CD14-positive monocyte (primary cell): ENCODE measurements at regions not wholly inside any gene's neighbourhood (a gene's known extent, or its start where the extent isn't known, plus 50 kb on each side); places are given as distances from the start of the nearest gene placed in this dataset.

ENCODE experiments used
- DNase-seq, 3 donors: peaks; one replicate each; pipeline ENCODE4 v3.0.0-alpha.2; 2011 to 2022
- H2AFZ ChIP-seq: 2 replicates; pipeline ENCODE4 v1.6.0; 2012; ENCODE audit warnings: mild to moderate bottlenecking, low read depth, low read length, inconsistent platforms; ENCODE audit not compliant: insufficient read depth, poor library complexity, severe bottlenecking
- H3K27ac ChIP-seq, 2 donors: 1 replicate in 1 of 2; 2 replicates in 1 of 2; pipeline ENCODE4 v1.5.1; 2012 to 2013; ENCODE audit warnings: low read length in 2 of 2, control low read depth in 1 of 2, inconsistent platforms in 1 of 2, low read depth in 1 of 2, mild to moderate bottlenecking in 1 of 2
- H3K27me3 ChIP-seq, 2 donors: one replicate each; pipeline versions ENCODE4 v1.6.0 to v1.6.1; 2011 to 2013; ENCODE audit warnings: low read length in 2 of 2; ENCODE audit not compliant: control insufficient read depth in 2 of 2, insufficient read depth in 2 of 2
- H3K36me3 ChIP-seq, 2 donors: replicated peaks in 1 of 2; 1 replicate in 1 of 2; 2 replicates in 1 of 2; pipeline versions ENCODE4 v1.5.1 to v1.6.1; 2012 to 2013; ENCODE audit warnings: low read length in 2 of 2, control low read depth in 1 of 2, inconsistent platforms in 1 of 2, mild to moderate bottlenecking in 1 of 2; ENCODE audit not compliant: insufficient read depth in 2 of 2, control insufficient read depth in 1 of 2
- H3K4me1 ChIP-seq, 2 donors: 1 replicate in 1 of 2; 2 replicates in 1 of 2; pipeline versions ENCODE4 v1.5.1 to v1.6.1; 2012 to 2013; ENCODE audit warnings: low read length in 2 of 2, control low read depth in 1 of 2, inconsistent platforms in 1 of 2, mild to moderate bottlenecking in 1 of 2, moderate library complexity in 1 of 2; ENCODE audit not compliant: insufficient read depth in 2 of 2, control insufficient read depth in 1 of 2
- H3K4me2 ChIP-seq: replicated peaks from 2 replicates; pipeline ENCODE3; 2012; ENCODE audit warnings: low read length, moderate library complexity, mild to moderate bottlenecking; ENCODE audit not compliant: poor library complexity, severe bottlenecking; ENCODE audit errors: extremely low read depth
- H3K4me3 ChIP-seq, 3 experiments: fragments of 200-600 bp in 1 of 3; sonication (generic) in 1 of 3; replicated peaks in 1 of 3; 1 replicate in 2 of 3; 2 replicates in 1 of 3; pipeline ENCODE4 v1.5.1; 2011 to 2013; ENCODE audit warnings: low read length in 3 of 3, mild to moderate bottlenecking in 3 of 3, control low read depth in 2 of 3, low read depth in 2 of 3, inconsistent platforms in 1 of 3, moderate library complexity in 1 of 3
- H3K79me2 ChIP-seq: 2 replicates; pipeline ENCODE4 v1.6.0; 2012; ENCODE audit warnings: mild to moderate bottlenecking, control low read depth, inconsistent platforms, low read length, moderate library complexity; ENCODE audit not compliant: insufficient read depth
- H3K9ac ChIP-seq: 2 replicates; pipeline ENCODE4 v1.6.0; 2017; ENCODE audit warnings: low read length, mild to moderate bottlenecking; ENCODE audit not compliant: insufficient read depth, poor library complexity, severe bottlenecking
- H3K9me3 ChIP-seq, 2 donors: replicated peaks in 1 of 2; 1 replicate in 1 of 2; 2 replicates in 1 of 2; pipeline versions ENCODE4 v1.5.1 to v1.6.1; 2012 to 2013; ENCODE audit warnings: low read length in 2 of 2, control low read depth in 1 of 2; ENCODE audit not compliant: control insufficient read depth in 1 of 2, insufficient read depth in 1 of 2
- H4K20me1 ChIP-seq: 2 replicates; pipeline ENCODE4 v1.6.0; 2012; ENCODE audit warnings: mild to moderate bottlenecking, low read length, control low read depth, moderate library complexity; ENCODE audit not compliant: insufficient read depth
- H3K27ac Mint-ChIP-seq, 7 donors: one replicate each; pipeline ENCODE4 v1.8.0; 2020; ENCODE audit warnings: mild to moderate bottlenecking in 7 of 7, mixed read lengths in 7 of 7, moderate library complexity in 6 of 7, inconsistent platforms in 2 of 7
- H3K27me3 Mint-ChIP-seq, 3 donors: one replicate each; pipeline ENCODE4 v1.8.0; 2021 to 2022; ENCODE audit warnings: low read depth in 3 of 3, mild to moderate bottlenecking in 3 of 3, mixed read lengths in 3 of 3, moderate library complexity in 3 of 3, inconsistent platforms in 1 of 3
- H3K36me3 Mint-ChIP-seq, 2 donors: one replicate each; pipeline ENCODE4 v1.8.0; 2020; ENCODE audit warnings: mixed read lengths in 2 of 2, inconsistent platforms in 1 of 2, mild to moderate bottlenecking in 1 of 2
- H3K4me1 Mint-ChIP-seq: one replicate; pipeline ENCODE4 v1.8.0; 2020; ENCODE audit warnings: mild to moderate bottlenecking, mixed read lengths
- H3K4me3 Mint-ChIP-seq, 2 donors: one replicate each; pipeline ENCODE4 v1.8.0; 2020; ENCODE audit warnings: mild to moderate bottlenecking in 2 of 2, mixed read lengths in 2 of 2, moderate library complexity in 1 of 2
- H3K9me3 Mint-ChIP-seq, 7 donors: one replicate each; pipeline ENCODE4 v1.8.0; 2020 to 2022; ENCODE audit warnings: mixed read lengths in 7 of 7, mild to moderate bottlenecking in 6 of 7, moderate library complexity in 6 of 7, inconsistent platforms in 2 of 7
- WGBS: methylation state at CpG from one replicate; pipeline ENCODE4 v1.1.5; 2013; ENCODE audit warnings: missing lambda C conversion rate; ENCODE audit not compliant: insufficient coverage; 5-methylcytosine and 5-hydroxymethylcytosine counted together
- intact Hi-C, 2 donors: fragments of 100-400 bp; cut with micrococcal nuclease; formaldehyde crosslinking; loops; one replicate each; pipeline versions ENCODE4 v1.15.0 to v1.15.1; 2023
- TF ChIP-seq, protein P1 (sequence below): fragments of 200-600 bp; IDR thresholded peaks from one replicate; pipeline ENCODE4 v1.8.0; 2022; ENCODE audit warnings: antibody characterized with exemption, mild to moderate bottlenecking

- Mint-ChIP-seq H3K36me3 (no peaks in the 10 kb centered on the region), H3K4me3 (no peak overlapping the region), H3K9me3 (peaks cover 0 to 10% (median 0%) of the 10 kb centered on the region in 7 donors), H3K27me3 (no peaks in the 10 kb centered on the region), H3K27ac (no peak overlapping the region), H3K4me1 (no peaks in the 10 kb centered on the region)
- WGBS = 67% methylated on average over 2 of the region's 7 CpGs
- intact Hi-C loops = no loop called here
- no peaks in the 10 kb centered on the region for H3K27me3 ChIP-seq
- no peaks in the 10 kb centered on the region for H3K79me2 ChIP-seq
- no peaks in the 10 kb centered on the region for H3K36me3 ChIP-seq
- H3K4me2 ChIP-seq = no peak overlapping the region
- H3K4me1 ChIP-seq = no peaks in the 10 kb centered on the region
- no peak overlapping the region for H3K4me3 ChIP-seq
- peaks cover 3 to 4% of the 10 kb centered on the region in 2 donors for H3K9me3 ChIP-seq
- TF ChIP-seq, protein P1, sequence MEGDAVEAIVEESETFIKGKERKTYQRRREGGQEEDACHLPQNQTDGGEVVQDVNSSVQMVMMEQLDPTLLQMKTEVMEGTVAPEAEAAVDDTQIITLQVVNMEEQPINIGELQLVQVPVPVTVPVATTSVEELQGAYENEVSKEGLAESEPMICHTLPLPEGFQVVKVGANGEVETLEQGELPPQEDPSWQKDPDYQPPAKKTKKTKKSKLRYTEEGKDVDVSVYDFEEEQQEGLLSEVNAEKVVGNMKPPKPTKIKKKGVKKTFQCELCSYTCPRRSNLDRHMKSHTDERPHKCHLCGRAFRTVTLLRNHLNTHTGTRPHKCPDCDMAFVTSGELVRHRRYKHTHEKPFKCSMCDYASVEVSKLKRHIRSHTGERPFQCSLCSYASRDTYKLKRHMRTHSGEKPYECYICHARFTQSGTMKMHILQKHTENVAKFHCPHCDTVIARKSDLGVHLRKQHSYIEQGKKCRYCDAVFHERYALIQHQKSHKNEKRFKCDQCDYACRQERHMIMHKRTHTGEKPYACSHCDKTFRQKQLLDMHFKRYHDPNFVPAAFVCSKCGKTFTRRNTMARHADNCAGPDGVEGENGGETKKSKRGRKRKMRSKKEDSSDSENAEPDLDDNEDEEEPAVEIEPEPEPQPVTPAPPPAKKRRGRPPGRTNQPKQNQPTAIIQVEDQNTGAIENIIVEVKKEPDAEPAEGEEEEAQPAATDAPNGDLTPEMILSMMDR = no peak
- H3K9ac ChIP-seq = no peak overlapping the region
- no peak overlapping the region for H2AFZ ChIP-seq
- no peak for DNase-seq
- no peak overlapping the region for H3K27ac ChIP-seq
- no peaks in the 10 kb centered on the region for H4K20me1 ChIP-seq
These were observed 683.1 kb upstream of the PRR20A start for GRCh38 chr13:56457535-56458190.

GRCh38 chr13:56459286-56459685, 681.4 kb upstream of the PRR20A start:
- TF ChIP-seq, protein P1 = no peak
- Histone ChIP-seq H3K4me2 (no peak overlapping the region), H3K9ac (no peak overlapping the region), H3K36me3 (no peaks in the 10 kb centered on the region), H3K27me3 (no peaks in the 10 kb centered on the region), H3K4me1 (no peaks in the 10 kb centered on the region), H2AFZ (no peak overlapping the region), H3K9me3 (no peaks in the 10 kb centered on the region), H4K20me1 (no peaks in the 10 kb centered on the region), H3K4me3 (no peak overlapping the region), H3K79me2 (no peaks in the 10 kb centered on the region), H3K27ac (no peak overlapping the region)
- intact Hi-C loops = no loop called here
- no CpG with 5 or more reads among the region's 1 CpG for WGBS
- H3K9me3 Mint-ChIP-seq = peaks cover 0 to 7% (median 0%) of the 10 kb centered on the region in 7 donors
- no peak for DNase-seq
- H3K4me1 Mint-ChIP-seq = no peaks in the 10 kb centered on the region
- H3K4me3 Mint-ChIP-seq = no peak overlapping the region
- H3K36me3 Mint-ChIP-seq = no peaks in the 10 kb centered on the region
- no peaks in the 10 kb centered on the region for H3K27me3 Mint-ChIP-seq
- H3K27ac Mint-ChIP-seq = no peak overlapping the region
